MM.1S (cell line): ENCODE measurements at regions not wholly inside any gene's neighbourhood (a gene's known extent, or its start where the extent isn't known, plus 50 kb on each side); places are given as distances from the start of the nearest gene placed in this dataset.

Experiments used
- CTCF ChIP-seq: fragments of 300-600 bp; sonication (generic); IDR thresholded peaks from 2 replicates; pipeline ENCODE4 v1.5.1; 2016; ENCODE audit warnings: antibody characterized with exemption, low read length, mixed read lengths
- EZH2 ChIP-seq: fragments of 300-600 bp; sonication (generic); optimal IDR thresholded peaks from 2 replicates; pipeline ENCODE3; 2017; ENCODE audit warnings: low read depth, mild to moderate bottlenecking, antibody characterized with exemption, low read length, mixed read lengths
- EZH2phosphoT487 ChIP-seq: fragments of 300-600 bp; sonication (generic); IDR thresholded peaks from 2 replicates; pipeline ENCODE4 v1.6.1; 2018; ENCODE audit warnings: antibody characterized with exemption, low read length

GRCh38 chr15:35186346-35186745 is 101.3 kb upstream of the NANOGP8 start:
- TF ChIP-seq CTCF, result no peak
- TF ChIP-seq EZH2phosphoT487, result no peak
- no peak for TF ChIP-seq EZH2
